HUDEP-2 (cell line): ENCODE measurements at regions not wholly inside any gene's neighbourhood (a gene's known extent, or its start where the extent isn't known, plus 50 kb on each side); places are given as distances from the start of the nearest gene placed in this dataset.

Experiments
- DNase-seq, 76 experiments: peaks; one replicate each; lab custom pipeline; 2025; ENCODE audit not compliant: unreplicated experiment in 76 of 76; lab: John Stamatoyannopoulos, UW

DNA sequence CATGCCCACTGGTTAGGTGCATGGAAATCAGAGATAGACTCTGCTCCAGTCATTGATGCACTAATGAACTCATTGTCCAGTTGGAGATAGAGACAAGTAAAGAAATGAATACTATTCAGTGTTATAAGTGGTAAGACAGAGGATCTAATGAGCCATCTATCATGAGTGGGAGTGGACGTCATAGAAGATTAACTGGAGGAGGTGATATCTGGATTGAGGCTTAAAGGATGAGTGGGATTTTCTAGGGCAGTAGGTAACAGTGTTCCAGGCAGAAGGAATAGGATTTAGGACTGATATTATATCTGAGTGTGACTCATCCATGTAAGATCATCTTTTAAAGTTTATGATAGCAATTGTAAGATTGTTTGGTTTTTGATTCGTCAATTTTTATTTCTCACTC, 152.2 kb upstream of the CSNK1A1L start:
- DNase-seq: no peak

DNA sequence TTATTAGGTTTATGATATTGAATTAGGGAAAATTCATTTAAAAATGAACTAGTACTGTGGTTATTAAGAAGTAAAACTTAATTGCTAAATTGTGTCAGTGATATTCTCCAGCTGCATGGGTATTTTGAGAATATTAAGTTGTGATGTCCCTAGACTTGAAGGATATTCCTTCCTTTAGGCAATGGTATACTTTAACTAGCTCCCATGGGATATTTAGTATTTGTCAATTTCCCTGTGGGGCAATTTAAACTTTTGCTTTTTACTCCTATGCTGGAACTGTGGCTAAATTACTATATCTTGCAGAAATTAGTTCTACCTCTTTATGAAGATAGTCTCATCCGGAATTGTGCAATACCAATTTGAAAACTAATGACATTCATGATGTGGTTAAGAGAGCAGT, 151.6 kb upstream of the CSNK1A1L start:
- no peak for DNase-seq

DNA sequence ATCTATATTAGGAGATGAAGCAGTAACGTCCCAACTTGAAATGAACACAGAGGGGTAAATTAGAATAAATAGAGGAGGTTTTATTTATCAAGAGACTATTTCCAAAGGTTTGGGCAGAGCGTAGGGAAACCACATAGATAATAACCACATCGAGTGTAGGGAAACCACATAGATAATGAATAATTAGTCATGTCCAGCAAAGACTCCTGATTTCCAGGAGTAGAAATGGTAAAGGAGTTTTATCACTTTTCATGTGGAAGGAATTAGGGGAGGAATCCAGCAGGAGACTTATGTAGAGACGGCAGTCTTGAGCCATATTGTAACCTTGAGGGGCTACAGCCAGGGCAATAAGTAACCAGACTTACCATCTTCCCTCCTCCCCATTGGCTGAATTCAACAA, 136.3 kb upstream of the CSNK1A1L start:
- no peak for DNase-seq

DNA sequence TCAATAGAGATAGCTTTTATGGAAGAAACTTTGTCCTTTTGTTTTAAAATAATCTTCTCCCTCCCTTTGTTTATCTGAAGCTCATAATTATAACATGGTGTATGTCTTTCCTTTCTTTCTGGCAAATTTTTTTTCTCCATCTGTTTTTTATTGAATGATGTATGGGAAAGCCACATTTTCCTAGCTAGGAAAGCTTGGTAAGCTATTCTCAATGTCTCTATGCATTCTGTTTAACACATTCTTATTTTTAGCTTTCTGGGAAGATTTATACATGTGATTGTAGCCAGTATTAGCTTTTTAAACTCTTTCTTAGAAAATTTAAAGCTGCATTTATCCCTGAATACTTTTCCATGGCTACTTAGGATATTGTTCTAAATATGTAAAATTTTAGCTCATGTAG, 124.9 kb upstream of the CSNK1A1L start:
- no peak for DNase-seq

DNA sequence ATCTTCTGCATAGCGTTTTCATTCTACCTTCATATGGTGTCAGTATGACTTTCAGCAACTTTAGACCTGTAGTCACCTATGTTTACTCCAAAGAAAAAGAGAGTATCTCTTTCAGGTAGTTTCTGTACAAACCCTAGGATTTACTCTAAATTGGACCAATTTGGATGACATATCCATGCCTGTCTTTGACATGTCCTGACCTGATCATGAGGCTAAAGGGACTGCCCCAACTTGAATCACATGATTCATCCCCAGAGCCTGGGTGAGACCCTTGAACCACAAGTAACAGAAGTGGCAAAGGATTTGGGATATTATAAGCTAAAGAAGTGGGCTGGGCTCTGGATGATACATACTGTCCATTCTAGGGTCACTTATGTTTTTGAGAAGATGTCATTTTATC, 124.5 kb upstream of the CSNK1A1L start:
- no peak for DNase-seq

DNA sequence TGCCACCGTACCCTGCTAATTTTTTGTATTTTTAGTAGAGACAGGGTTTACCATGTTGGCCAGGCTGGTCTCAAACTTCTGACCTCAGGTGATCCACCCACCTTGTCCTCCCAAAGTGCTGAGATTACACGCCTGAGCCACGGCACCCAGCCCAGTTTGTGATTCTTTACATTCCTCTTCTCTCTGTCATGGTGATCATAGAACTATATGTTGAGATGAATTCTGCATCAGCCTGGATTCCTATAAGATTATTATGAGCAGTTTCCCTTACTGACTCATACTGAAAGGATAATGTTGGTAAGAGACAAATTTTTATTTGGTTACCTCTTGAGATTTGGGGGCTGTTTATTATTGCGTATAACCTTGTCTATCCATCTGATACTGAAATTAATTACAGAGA, 121.5 kb upstream of the CSNK1A1L start:
- DNase-seq: no peak

DNA sequence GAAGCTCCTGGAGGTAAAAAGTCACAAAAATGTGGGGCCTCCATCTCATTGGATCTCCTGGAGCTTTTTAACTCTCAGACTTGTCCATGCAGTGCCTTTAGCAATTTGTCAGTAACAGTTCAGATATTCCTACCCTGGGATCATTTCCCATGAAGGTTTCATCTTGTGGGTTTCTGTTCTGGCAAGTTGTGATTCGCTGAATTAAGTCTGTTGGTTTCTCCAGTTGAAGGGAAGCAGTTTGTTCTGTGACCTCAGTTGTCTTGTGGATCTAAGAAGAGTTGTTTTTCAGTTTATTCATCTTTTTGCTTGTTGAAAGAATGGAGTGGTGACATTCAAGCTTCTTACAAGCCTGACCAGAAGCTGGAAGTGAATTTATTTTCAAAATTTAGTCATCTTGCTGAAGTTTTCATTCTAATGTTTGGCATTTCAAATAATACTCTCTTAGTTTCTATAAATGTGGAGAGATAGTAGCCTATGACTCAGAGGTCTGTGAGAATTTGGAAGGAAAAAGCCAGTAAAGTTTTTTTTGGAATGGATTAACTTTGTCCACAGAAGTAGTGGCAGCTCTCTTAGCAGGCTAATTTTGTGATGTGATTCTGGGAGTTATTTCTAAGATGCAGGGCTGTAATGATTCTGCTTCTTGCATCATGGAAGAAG, 120.1 kb upstream of the CSNK1A1L start:
- DNase-seq: no peak

DNA sequence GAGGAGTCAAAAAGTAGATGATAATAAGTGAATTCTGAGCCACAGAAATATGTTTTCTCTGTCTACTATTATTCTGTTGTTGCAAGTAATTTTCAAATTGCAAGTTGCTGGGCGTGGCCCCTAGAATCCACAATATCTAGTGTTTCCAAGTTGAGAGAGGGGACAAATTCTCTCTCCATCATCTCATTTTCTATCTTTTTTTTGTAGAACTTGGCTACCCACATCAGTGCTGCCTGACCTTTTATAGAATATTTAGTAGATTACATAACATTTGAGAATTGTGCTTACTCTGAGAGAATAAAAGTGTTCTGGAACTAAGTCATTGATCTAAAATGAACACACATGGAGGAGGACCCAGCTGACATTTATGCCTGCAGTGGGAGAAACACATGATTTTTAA, 110.9 kb upstream of the CSNK1A1L start:
- no peak for DNase-seq

DNA sequence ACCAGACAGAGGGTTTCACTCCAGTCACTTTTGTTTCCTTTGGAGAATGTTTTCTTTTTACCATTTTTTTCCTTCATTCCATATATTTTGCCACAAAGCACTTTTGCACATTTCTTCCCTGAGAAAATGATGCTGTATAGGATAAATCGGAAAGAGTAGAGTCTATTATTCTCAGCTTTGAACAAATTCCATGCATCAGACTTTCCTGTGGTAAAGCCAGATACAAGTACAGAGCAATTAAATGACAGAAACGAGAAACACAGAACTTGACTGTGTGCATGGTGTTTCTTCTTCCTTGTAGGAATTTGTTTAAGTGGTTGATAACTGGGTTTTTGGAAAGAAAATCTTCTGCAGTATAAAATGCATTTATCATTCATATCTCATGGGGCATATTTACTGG, 107.4 kb upstream of the CSNK1A1L start:
- no peak for DNase-seq

DNA sequence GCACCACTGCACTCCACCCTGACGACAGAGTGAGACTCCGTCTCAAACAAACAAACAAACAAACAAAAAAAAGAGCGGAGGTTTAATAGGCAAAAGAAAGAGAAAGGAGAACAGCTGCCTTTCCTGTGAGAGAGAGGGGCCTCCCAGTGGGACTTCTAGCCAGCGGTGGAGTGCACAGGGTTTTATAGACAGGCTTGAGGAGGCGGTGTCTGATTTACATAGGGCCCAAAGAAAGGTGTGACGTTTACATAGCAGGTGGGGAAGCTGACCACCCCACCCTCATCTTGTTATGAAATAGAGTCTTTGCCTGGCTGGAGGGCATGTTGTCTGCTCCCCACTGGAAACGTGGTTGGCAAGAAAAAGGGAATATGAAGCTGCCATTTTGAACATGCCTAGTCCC, 106.0 kb upstream of the CSNK1A1L start:
- no peak for DNase-seq

DNA sequence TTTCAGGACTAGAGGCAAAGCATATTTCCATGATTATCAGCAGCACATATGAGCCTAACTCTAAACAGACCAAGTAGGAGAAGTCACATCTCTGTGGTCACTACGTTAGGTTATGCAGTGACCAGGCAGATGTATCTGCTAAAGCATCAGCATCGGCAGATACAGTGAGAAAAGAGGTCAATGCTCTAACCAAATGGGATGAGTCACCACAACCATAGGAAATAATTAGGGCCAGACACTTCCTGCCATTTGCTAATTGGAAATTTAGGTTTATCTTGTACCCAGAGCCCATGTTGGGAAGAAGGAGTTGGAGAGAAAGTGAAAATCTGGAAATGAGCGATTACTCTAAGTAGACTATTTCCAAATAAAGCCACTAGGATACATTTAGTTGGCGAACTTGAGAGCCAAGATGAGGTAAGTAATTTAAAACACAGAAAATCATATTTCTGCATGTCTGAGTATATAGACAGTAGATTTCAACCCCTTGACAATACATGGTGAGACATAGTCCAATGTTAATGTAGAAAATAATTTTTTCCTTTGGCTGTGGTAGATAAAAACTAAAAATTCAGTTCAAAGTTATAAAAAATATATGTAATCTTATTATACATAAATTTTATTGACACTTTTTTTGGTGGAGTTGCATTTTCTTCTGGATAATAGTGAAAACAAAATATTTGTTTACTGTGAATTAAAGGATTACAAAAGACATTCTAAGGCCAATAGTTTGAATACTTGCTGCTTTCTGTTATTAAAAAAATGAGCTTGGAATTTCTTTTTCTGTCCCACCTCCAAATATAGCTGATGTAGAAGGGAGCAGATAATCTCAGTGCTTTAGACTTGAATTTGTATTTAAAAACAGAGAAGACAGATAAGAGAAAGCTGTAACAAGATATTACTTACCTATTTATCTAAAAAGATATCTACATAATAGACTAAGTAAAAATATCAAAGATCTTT, 104.4 kb upstream of the CSNK1A1L start:
- no peak for DNase-seq

DNA sequence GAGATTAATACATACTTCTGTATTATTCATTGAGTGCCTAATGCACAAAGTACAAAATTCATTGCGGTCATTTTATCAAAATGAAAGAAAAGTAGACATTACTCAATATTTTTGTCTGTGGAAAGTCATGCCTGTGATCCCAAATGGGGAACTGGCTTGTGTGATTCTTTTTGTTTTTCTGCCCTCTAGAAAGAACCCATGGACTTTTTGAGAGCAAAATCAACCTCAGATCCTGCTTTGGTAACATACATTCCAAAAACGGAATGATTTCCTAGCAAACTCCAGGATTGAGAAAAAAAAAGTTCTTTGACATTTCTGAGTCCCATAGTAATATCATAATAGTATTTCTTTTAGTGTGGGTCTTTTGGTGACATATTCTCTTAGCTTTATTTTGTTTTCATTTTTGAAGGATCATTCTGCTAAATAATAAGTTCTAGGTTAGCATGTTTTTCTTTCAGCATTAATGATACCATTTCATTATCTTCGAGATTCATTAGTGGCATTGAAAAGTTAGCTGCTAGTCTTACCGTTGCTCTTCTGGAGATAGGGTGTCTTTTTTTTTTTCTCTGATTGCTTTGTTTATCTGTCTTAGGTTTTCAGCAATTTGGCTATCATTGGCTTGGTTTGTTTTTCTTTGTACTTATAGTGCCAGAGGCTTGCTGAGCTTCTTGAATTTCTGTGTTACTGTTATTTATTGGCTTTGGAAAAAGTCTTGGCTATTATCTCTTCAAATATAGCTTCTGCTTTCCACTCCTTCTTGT, 102.4 kb upstream of the CSNK1A1L start:
- no peak for DNase-seq

DNA sequence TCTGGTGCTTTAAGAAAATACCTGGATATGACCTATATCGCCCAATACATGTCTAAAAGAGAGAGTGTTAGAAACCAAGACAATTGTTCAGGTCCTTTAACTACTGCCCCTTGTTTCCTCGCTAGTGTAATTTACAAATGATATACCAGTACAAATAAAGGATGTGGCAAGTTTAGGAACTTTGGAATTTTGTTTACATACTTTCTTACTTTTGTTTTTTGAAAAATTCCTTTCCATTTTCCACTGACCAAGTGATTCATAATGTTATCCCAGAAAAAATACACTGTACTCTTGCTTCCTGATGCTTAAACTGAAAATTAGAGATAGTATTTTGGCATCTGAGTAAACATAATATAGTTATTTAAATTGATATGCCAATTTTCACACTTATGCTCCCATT, 96.8 kb upstream of the CSNK1A1L start:
- DNase-seq: no peak

DNA sequence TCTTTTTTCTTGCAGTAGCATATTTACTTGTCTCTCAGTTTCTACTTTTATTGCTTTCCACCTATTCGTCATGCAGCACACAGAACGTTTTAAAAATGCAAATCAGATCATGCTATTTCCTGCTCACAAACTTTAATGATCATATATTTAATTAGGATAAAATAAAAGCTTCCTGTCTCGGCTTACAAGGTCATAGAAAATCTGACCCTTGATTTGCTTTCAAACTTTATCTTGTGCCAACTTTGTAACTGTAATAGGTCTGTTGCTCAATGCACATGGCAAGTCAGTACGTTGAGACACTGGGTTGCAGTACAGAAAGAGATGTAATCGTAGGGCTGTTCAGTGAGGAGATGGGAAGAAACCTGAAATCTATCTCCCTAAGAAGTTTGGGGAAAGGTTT, 95.6 kb upstream of the CSNK1A1L start:
- DNase-seq: no peak

DNA sequence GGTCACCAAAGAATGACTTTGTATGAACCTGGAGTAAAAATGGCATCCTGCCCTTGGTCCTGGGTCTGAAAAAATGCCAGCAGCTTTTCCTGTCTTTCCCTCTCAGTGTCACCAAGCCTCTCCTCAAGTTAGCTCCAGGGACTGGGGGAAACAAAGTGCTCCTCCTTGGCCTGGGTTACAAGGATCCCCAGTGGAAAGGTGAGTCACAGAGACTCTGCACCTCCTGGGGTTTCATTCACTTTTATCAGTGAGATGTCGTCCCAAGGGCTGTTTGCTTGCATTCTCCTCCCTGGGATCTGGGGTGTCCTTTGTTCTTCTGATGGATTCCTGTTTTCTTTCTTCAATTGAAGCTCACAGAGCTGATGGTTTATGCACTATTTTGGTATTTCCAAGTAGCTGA, 93.2 kb upstream of the CSNK1A1L start:
- no peak for DNase-seq

DNA sequence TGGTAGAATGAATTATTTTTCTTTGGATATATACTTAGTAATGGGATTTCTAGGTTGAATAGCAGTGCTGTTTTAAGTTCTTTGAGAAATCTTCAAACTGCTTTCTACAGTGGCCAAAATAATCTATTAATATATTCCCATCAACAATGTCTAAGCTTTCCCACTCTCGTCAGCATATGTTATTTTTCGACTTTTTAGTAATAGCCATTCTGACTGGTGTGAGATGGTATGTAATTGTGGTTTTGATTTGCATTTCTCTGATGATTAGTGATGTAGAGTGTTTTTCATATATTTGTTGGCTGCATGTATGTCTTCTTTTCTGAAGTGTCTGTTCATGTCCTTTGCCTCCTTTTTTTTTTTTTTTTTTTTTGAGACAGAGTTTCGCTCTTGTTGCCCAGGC, 90.2 kb upstream of the CSNK1A1L start:
- no peak for DNase-seq

DNA sequence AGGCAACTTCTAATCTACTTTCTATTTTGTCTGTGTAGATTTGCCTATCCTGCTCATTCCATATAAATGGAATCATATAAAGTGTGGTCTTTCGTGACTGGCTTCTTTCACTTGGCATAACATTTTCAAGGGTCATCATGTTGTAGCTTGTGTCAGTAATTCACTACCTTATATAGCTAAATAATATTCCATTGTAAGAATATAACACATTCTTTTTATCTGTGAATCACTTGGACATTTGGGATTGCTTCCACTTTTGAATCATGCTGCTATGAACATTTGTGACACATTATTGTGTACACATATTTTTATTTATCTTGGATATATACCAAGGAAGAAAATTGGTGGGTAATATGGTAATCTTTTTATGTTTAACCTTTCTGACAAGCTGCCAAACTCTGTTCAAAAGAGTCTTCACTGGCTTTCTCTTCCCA, 89.0 kb upstream of the CSNK1A1L start:
- DNase-seq: no peak

DNA sequence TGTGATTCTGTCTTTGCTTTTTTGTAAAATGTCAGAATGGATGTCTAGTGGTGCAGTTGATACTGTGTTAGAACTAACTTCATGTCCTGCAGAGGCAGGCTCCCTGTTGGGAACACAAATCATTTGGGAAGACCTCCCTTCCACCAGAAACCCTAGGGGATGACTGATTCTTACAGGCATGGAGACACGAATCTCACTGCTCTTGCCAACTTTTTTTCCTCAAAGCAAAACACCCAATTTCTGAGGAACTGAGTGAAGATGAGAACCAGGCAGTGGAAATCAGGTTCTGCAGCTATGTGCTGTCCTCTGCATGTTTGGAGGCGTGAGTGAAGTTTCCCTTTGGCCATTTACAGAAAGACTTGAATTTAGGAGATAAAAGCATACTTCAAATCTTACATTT, 87.5 kb upstream of the CSNK1A1L start:
- no peak for DNase-seq

DNA sequence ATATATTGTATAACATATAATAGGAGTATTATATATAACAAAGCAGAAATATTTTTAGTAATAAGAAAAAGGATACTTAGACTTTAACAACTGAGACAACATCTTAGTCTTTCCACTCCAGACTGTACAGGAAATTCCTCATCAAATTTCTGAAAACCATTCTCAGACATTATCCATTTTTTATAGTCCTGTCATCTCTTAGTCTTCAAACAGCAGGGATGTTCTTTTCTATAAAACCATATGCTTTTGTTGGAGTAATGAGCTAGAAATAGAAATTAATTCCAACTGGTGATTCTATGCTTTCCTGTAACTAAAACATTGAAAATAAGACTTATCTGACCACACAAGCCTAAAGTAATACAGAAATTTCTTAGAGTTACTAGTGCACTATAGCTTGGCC, 82.2 kb upstream of the CSNK1A1L start:
- no peak for DNase-seq

DNA sequence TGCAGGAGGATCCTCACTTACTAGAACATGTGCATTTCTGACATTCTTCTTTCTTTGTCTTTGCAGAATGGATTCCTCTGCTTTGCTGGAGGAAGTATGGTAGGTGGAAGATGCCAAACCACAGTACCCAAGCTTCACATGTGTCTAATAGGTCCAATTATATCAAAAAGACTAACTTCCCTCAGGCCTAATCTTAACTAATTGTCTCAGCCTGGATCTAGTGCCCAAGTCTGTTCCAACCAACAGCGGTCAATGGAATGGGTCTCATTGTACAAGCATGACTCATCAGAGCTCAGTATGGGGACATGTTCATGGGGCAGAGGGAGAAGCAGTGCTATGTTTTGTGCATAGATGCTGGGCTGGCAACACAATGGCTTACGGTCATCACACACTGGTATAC, 81.6 kb upstream of the CSNK1A1L start:
- DNase-seq: no peak

DNA sequence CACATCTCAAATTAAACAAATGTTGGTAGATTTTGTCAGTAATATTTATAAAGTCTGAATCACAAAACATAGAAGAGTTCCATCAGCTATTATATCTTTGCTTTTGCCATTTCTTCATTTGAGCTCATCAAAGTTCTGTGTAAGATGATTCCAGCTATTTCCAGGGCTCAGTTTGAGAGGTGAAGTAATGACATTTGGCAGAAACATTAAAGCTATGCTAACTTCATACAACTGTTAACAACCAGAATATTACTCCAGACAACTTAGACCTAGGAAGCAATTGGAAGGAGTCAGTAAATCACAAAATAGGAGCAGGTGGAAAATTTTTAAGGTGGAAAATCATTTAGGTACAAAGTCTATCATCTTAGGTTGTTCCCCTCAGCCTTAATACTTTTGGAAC, 76.2 kb upstream of the CSNK1A1L start:
- no peak for DNase-seq

DNA sequence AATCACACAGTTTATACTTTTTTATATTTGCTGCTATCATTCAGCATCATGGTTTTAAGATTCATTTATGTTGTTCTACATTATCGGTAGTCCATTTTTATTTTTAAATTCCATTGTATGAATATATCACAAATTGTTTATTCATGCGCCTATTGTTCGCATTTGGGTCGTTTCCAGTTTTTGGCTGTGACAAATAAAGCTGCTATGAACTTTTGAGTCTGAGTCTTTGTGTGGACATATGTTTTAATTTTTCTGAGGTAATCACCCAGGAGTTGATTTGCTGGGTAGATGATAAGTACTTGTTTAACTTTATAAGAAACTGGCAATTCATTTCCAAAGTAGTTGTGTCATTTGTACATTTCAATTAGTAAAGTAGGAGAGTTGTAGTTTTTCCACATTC, 74.2 kb upstream of the CSNK1A1L start:
- DNase-seq: no peak
